Type B pancreatic cell (in vitro differentiated cells): ENCODE measurements at regions not wholly inside any gene's neighbourhood (a gene's known extent, or its start where the extent isn't known, plus 50 kb on each side); places are given as distances from the start of the nearest gene placed in this dataset.

ENCODE experiments used
- DNase-seq: peaks from one replicate; pipeline ENCODE4 v3.0.0; 2021; ENCODE audit warnings: mixed read lengths; ENCODE audit not compliant: unreplicated experiment; ENCODE audit errors: extremely low spot score
- H3K27ac Mint-ChIP-seq: 2 replicates; pipeline ENCODE4 v1.8.0; 2021; ENCODE audit warnings: mild to moderate bottlenecking, mixed read lengths
- H3K27me3 Mint-ChIP-seq: 2 replicates; pipeline ENCODE4 v1.8.0; 2021; ENCODE audit warnings: mixed read lengths
- H3K36me3 Mint-ChIP-seq: 2 replicates; pipeline ENCODE4 v1.8.0; 2021; ENCODE audit warnings: mixed read lengths
- H3K4me1 Mint-ChIP-seq: one replicate; pipeline ENCODE4 v1.8.0; 2021; ENCODE audit warnings: mixed read lengths; ENCODE audit not compliant: unreplicated experiment
- H3K4me3 Mint-ChIP-seq: 2 replicates; pipeline ENCODE4 v1.8.0; 2021; ENCODE audit warnings: mild to moderate bottlenecking, mixed read lengths
- H3K9me3 Mint-ChIP-seq: 2 replicates; pipeline ENCODE4 v1.8.0; 2021; ENCODE audit warnings: mixed read lengths
- CTCF ChIP-seq: fragments of 200-600 bp; sonication (generic); conservative IDR thresholded peaks from 2 replicates; pipeline ENCODE4 v1.5.0; 2021; ENCODE audit warnings: antibody characterized with exemption, mild to moderate bottlenecking

DNA sequence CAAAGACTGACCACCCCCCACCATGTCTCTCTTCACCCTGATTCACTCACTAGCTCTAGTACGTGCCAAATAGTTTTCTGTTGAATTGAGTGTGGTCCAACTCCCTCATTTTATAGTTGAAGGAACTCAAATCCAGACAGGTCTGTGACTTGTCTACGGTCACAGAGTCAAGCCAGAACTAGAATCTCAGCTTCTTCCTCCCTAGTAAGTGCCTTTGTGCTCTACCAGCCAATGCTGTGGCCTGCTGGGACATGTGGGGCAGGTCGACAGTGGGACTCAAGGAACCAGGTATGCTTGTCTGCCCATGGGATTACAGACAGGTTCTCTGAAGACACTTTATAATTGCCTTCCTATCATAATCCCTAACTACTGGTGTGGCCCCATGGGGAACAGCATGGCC, 108.6 kb upstream of the CPEB2 start:
- Mint-ChIP-seq H3K4me1 (no peaks in the 10 kb centered on the region), H3K27me3 (peaks cover 3% of the 10 kb centered on the region), H3K27ac (no peak overlapping the region), H3K4me3 (no peak overlapping the region), H3K36me3 (no peaks in the 10 kb centered on the region), H3K9me3 (peaks cover 7% of the 10 kb centered on the region)
- no peak for TF ChIP-seq CTCF
- DNase-seq: no peak

DNA sequence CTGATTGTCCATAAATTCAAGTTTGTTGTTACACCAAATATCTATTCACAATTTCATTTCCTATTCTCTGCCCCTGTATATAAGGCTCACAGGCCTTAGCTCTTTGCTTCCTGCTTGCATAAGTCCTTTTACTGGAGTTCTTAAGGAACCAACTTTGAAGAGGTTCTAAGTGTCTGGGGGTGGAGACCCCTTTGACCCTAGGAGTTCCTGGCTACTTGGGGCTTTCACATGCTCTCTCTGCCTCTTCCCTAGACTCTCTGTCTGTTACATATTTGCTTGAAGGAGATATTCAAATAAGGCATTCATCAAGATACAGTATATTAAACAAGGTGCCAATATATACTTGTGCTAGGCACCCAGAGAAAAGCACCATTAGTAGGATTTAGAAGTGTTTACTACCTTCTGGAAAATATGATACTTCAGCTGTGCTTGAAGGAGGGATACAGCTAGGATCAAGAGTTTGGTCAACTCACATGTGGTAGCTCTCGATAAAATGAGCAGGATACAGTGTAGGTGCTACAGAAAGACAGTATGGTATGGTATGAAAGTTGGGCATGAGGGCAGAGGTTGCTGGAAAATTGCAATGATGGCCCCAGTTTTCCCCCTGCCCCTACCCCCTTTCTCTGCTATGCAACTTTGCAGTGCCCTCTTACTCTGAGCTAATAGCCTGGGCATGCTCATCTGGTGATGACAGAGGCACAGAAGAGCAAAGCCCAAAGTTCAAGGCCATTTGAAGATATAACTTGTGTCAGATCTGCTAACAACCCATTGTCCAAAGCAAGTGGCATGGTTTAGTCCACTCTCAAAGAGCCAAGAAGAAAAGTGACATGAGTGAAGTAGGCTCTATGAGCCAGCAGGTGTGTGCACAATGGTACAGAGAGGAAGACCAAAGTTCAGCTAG, 107.6 kb upstream of the CPEB2 start:
- H3K4me1 Mint-ChIP-seq: no peaks in the 10 kb centered on the region
- TF ChIP-seq CTCF: no peak
- H3K27ac Mint-ChIP-seq: no peak overlapping the region
- peaks cover 3% of the 10 kb centered on the region for H3K27me3 Mint-ChIP-seq
- no peak for DNase-seq
- no peak overlapping the region for H3K4me3 Mint-ChIP-seq
- H3K36me3 Mint-ChIP-seq: no peaks in the 10 kb centered on the region
- peaks cover 7% of the 10 kb centered on the region for H3K9me3 Mint-ChIP-seq

GRCh38 chr4:14896656-14897175, 105.6 kb upstream of the CPEB2 start:
- TF ChIP-seq CTCF: no peak
- no peak for DNase-seq
- Mint-ChIP-seq H3K27me3 (peaks cover 3% of the 10 kb centered on the region), H3K27ac (peak overlapping the region; percentile 23), H3K4me1 (no peaks in the 10 kb centered on the region), H3K36me3 (no peaks in the 10 kb centered on the region), H3K9me3 (peaks cover 7% of the 10 kb centered on the region), H3K4me3 (no peak overlapping the region)

- no peak for TF ChIP-seq CTCF
- peaks cover 7% of the 10 kb centered on the region for H3K9me3 Mint-ChIP-seq
- H3K36me3 Mint-ChIP-seq: no peaks in the 10 kb centered on the region
- H3K4me1 Mint-ChIP-seq: no peaks in the 10 kb centered on the region
- DNase-seq: no peak
- H3K27ac Mint-ChIP-seq: peak overlapping the region; percentile 23
- H3K4me3 Mint-ChIP-seq: no peak overlapping the region
- peaks cover 3% of the 10 kb centered on the region for H3K27me3 Mint-ChIP-seq
Observed at GRCh38 chr4:14897217-14897616, 105.1 kb upstream of the CPEB2 start.

DNA sequence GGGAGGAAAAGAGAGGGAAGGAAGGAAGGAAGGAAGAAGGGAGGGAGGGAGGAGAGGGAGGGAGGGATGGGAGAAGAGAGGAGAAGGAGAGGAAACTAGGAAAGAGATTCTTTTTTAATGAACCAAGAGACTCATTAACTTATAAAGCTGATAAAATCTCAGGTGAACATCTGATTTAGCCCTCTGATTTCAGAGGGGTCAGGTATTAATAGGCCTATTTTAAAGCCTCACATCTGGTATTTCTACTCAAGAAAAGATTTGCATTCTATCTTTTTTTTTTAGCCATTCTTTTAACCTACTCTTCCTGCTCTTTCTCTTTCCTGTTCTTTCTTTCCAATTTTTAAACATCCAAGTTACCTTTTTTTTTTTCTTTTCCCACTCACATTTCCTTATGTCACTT, 103.3 kb upstream of the CPEB2 start:
- Mint-ChIP-seq H3K9me3 (peaks cover 7% of the 10 kb centered on the region), H3K4me1 (no peaks in the 10 kb centered on the region), H3K36me3 (no peaks in the 10 kb centered on the region), H3K27ac (no peak overlapping the region), H3K27me3 (peaks cover 3% of the 10 kb centered on the region), H3K4me3 (no peak overlapping the region)
- no peak for DNase-seq
- TF ChIP-seq CTCF: no peak
